ENCODE measurements at regions not wholly inside any gene's neighbourhood (a gene's known extent, or its start where the extent isn't known, plus 50 kb on each side); places are given as distances from the start of the nearest gene placed in this dataset.
A peak's percentile ranks its signal among the peaks of the same experiment; 100 is the strongest.

- H3K4me1 ChIP-seq (ENCODE audit: control insufficient read depth, insufficient read depth, low read length): peaks cover 3% of the 10 kb centered on the region
- H3K4me3 ChIP-seq (ENCODE audit: low read length): no peak overlapping the region
- H3K9me3 ChIP-seq (ENCODE audit: control insufficient read depth, low read length): no peaks in the 10 kb centered on the region
- TF ChIP-seq CTCF (conservative IDR thresholded peaks at IDR 0.05): no peak
- Mint-ChIP-seq H3K27ac (no peak overlapping the region), H3K4me1 (peaks cover 21% of the 10 kb centered on the region), H3K36me3 (ENCODE audit: low read depth) (no peaks in the 10 kb centered on the region), H3K27me3 (ENCODE audit: insufficient read depth) (no peaks in the 10 kb centered on the region), H3K4me3 (no peak overlapping the region), H3K9me3 (no peaks in the 10 kb centered on the region)
- H3K27ac ChIP-seq (ENCODE audit: low read depth, low read length): no peak overlapping the region
- WGBS, 2 experiments (ENCODE audit: insufficient coverage in 1 of 2, insufficient read length in 1 of 2): 81 to 100% methylated on average over 2 to 3 of the region's 3 CpGs
- no peak overlapping the region for H3K9ac ChIP-seq (ENCODE audit: extremely low read depth, low read length, poor library complexity, severe bottlenecking)
- H3K27me3 ChIP-seq (ENCODE audit: control insufficient read depth, insufficient read depth, low read length, poor library complexity, severe bottlenecking): no peaks in the 10 kb centered on the region
- peak; percentile 52 for DNase-seq
- H3K36me3 ChIP-seq (ENCODE audit: control insufficient read depth, insufficient read depth, low read length): no peaks in the 10 kb centered on the region
These were observed 235.3 kb upstream of the GOLIM4 start for GRCh38 chr3:168330983-168331382.

- H3K4me1 ChIP-seq (ENCODE audit: control insufficient read depth, insufficient read depth, low read length): no peaks in the 10 kb centered on the region
- 94% methylated on average over 1 of the region's 1 CpG; no CpG with 5 or more reads in 1 of the 2 experiments for WGBS, 2 experiments (ENCODE audit: insufficient coverage in 1 of 2, insufficient read length in 1 of 2)
- no peaks in the 10 kb centered on the region for H3K36me3 Mint-ChIP-seq (ENCODE audit: low read depth)
- no peak overlapping the region for H3K4me3 ChIP-seq (ENCODE audit: low read length)
- H3K36me3 ChIP-seq (ENCODE audit: control insufficient read depth, insufficient read depth, low read length): no peaks in the 10 kb centered on the region
- no peak for TF ChIP-seq CTCF (conservative IDR thresholded peaks at IDR 0.05)
- H3K9ac ChIP-seq (ENCODE audit: extremely low read depth, low read length, poor library complexity, severe bottlenecking): no peak overlapping the region
- peaks cover 9% of the 10 kb centered on the region for H3K4me1 Mint-ChIP-seq
- no peak overlapping the region for H3K27ac Mint-ChIP-seq
- no peaks in the 10 kb centered on the region for H3K27me3 ChIP-seq (ENCODE audit: control insufficient read depth, insufficient read depth, low read length, poor library complexity, severe bottlenecking)
- no peaks in the 10 kb centered on the region for H3K9me3 ChIP-seq (ENCODE audit: control insufficient read depth, low read length)
- H3K27me3 Mint-ChIP-seq (ENCODE audit: insufficient read depth): no peaks in the 10 kb centered on the region
- DNase-seq: no peak
- H3K27ac ChIP-seq (ENCODE audit: low read depth, low read length): no peak overlapping the region
- H3K4me3 Mint-ChIP-seq: no peak overlapping the region
- H3K9me3 Mint-ChIP-seq: no peaks in the 10 kb centered on the region
These were observed 232.1 kb upstream of the GOLIM4 start for GRCh38 chr3:168327856-168328255.

GRCh38 chr3:168325684-168326083 is 230.0 kb upstream of the GOLIM4 start:
- Mint-ChIP-seq H3K36me3 (ENCODE audit: low read depth) (no peaks in the 10 kb centered on the region), H3K9me3 (no peaks in the 10 kb centered on the region), H3K27me3 (ENCODE audit: insufficient read depth) (no peaks in the 10 kb centered on the region), H3K27ac (no peak overlapping the region), H3K4me1 (peaks cover under 1% of the 10 kb centered on the region), H3K4me3 (no peak overlapping the region)
- no peak overlapping the region for H3K9ac ChIP-seq (ENCODE audit: extremely low read depth, low read length, poor library complexity, severe bottlenecking)
- no peak overlapping the region for H3K27ac ChIP-seq (ENCODE audit: low read depth, low read length)
- no peak overlapping the region for H3K4me3 ChIP-seq (ENCODE audit: low read length)
- no peaks in the 10 kb centered on the region for H3K4me1 ChIP-seq (ENCODE audit: control insufficient read depth, insufficient read depth, low read length)
- no peaks in the 10 kb centered on the region for H3K27me3 ChIP-seq (ENCODE audit: control insufficient read depth, insufficient read depth, low read length, poor library complexity, severe bottlenecking)
- H3K36me3 ChIP-seq (ENCODE audit: control insufficient read depth, insufficient read depth, low read length): no peaks in the 10 kb centered on the region
- no peak for TF ChIP-seq CTCF (conservative IDR thresholded peaks at IDR 0.05)
- H3K9me3 ChIP-seq (ENCODE audit: control insufficient read depth, low read length): no peaks in the 10 kb centered on the region
- DNase-seq: no peak

All from endodermal cell (in vitro differentiated cells).